HEK293 (cell line): ENCODE measurements at regions not wholly inside any gene's neighbourhood (a gene's known extent, or its start where the extent isn't known, plus 50 kb on each side); places are given as distances from the start of the nearest gene placed in this dataset.

ENCODE experiments used
- CTCF ChIA-PET: fragments of 350-600 bp; formaldehyde crosslinking; extraction: SDS; loops from one replicate; lab custom pipeline; 2021; ENCODE audit warnings: antibody characterized with exemption; lab: Yijun Ruan, JAX
- POLR2A ChIA-PET: fragments of 300-600 bp; formaldehyde crosslinking; extraction: SDS; loops from one replicate; lab custom pipeline; 2020; ENCODE audit warnings: antibody characterized with exemption, inconsistent platforms; lab: Yijun Ruan, JAX
- H3K27ac ChIP-seq: fragments of 200-500 bp; sonication (Bioruptor generic); 2 replicates; pipeline ENCODE4 v1.5.1; 2014; ENCODE audit warnings: low read depth, low read length, control low read depth, inconsistent platforms; ENCODE audit errors: extremely low read depth
- H3K36me3 ChIP-seq, 2 experiments: fragments of 200-500 bp in 1 of 2; sonication (Bioruptor generic) in 1 of 2; 1 replicate in 1 of 2; 2 replicates in 1 of 2; pipeline ENCODE4 v1.5.1; 2014 to 2017; ENCODE audit warnings: inconsistent platforms in 2 of 2, low read length in 2 of 2; ENCODE audit not compliant: control insufficient read depth in 2 of 2, insufficient read depth in 1 of 2
- H3K4me1 ChIP-seq: fragments of 200-500 bp; sonication (Bioruptor generic); 2 replicates; pipeline ENCODE4 v1.5.1; 2014; ENCODE audit warnings: mild to moderate bottlenecking, low read length, inconsistent platforms; ENCODE audit not compliant: control insufficient read depth, insufficient read depth
- H3K4me3 ChIP-seq: 2 replicates; pipeline ENCODE4 v1.5.1; 2011; ENCODE audit warnings: low read depth, mild to moderate bottlenecking, control low read depth, low read length, moderate library complexity
- H3K9me3 ChIP-seq: fragments of 200-500 bp; sonication (Bioruptor generic); 2 replicates; pipeline ENCODE4 v1.5.1; 2014; ENCODE audit warnings: low read depth, low read length, inconsistent platforms; ENCODE audit not compliant: control insufficient read depth, insufficient read depth
- CTCF ChIP-seq: fragments of 450-650 bp; formaldehyde crosslinking; IDR thresholded peaks from 2 replicates; pipeline ENCODE4 v1.5.1; 2016; ENCODE audit warnings: missing biosample characterization, missing genetic modification characterization
- KLF10 ChIP-seq: fragments of 450-650 bp; IDR thresholded peaks from 2 replicates; pipeline ENCODE4 v1.5.1; 2018; ENCODE audit warnings: missing biosample characterization, mild to moderate bottlenecking, missing genetic modification characterization
- KLF9 ChIP-seq: fragments of 450-650 bp; formaldehyde crosslinking; IDR thresholded peaks from 2 replicates; pipeline ENCODE4 v1.5.1; 2016; ENCODE audit warnings: missing biosample characterization, missing genetic modification characterization, low read depth
- REPIN1 ChIP-seq: fragments of 450-650 bp; formaldehyde crosslinking; IDR thresholded peaks from 2 replicates; pipeline ENCODE4 v1.5.1; 2017; ENCODE audit warnings: missing biosample characterization, missing genetic modification characterization, low read depth
- SP7 ChIP-seq: fragments of 450-650 bp; formaldehyde crosslinking; IDR thresholded peaks from 2 replicates; pipeline ENCODE4 v1.5.1; 2016; ENCODE audit warnings: missing biosample characterization, missing genetic modification characterization
- YY1 ChIP-seq: fragments of 450-650 bp; formaldehyde crosslinking; IDR thresholded peaks from 2 replicates; pipeline ENCODE4 v1.5.1; 2018; ENCODE audit warnings: missing biosample characterization, missing genetic modification characterization
- YY2 ChIP-seq: fragments of 450-650 bp; formaldehyde crosslinking; IDR thresholded peaks from 2 replicates; pipeline ENCODE4 v1.5.1; 2016; ENCODE audit warnings: missing biosample characterization, missing genetic modification characterization
- ZFP37 ChIP-seq: fragments of 450-650 bp; formaldehyde crosslinking; IDR thresholded peaks from 2 replicates; pipeline ENCODE4 v1.5.1; 2016; ENCODE audit warnings: missing biosample characterization, missing genetic modification characterization
- ZFP41 ChIP-seq: fragments of 450-650 bp; formaldehyde crosslinking; IDR thresholded peaks from 2 replicates; pipeline ENCODE4 v1.5.1; 2016; ENCODE audit warnings: missing biosample characterization, missing genetic modification characterization, borderline replicate concordance
- ZNF112 ChIP-seq: fragments of 450-650 bp; formaldehyde crosslinking; IDR thresholded peaks from 2 replicates; pipeline ENCODE4 v1.5.0; 2017; ENCODE audit warnings: missing biosample characterization, missing genetic modification characterization
- ZNF169 ChIP-seq: fragments of 450-650 bp; formaldehyde crosslinking; IDR thresholded peaks from 2 replicates; pipeline ENCODE4 v1.5.1; 2016; ENCODE audit warnings: missing biosample characterization, missing genetic modification characterization
- ZNF174 ChIP-seq: fragments of 450-650 bp; formaldehyde crosslinking; IDR thresholded peaks from 2 replicates; pipeline ENCODE4 v1.5.0; 2017; ENCODE audit warnings: missing biosample characterization, mild to moderate bottlenecking, missing genetic modification characterization
- ZNF223 ChIP-seq: fragments of 450-650 bp; formaldehyde crosslinking; IDR thresholded peaks from 2 replicates; pipeline ENCODE4 v1.5.1; 2016; ENCODE audit warnings: missing biosample characterization, missing genetic modification characterization
- ZNF48 ChIP-seq: fragments of 450-650 bp; formaldehyde crosslinking; IDR thresholded peaks from 2 replicates; pipeline ENCODE4 v1.5.1; 2016; ENCODE audit warnings: missing biosample characterization, missing genetic modification characterization
- ZNF510 ChIP-seq: fragments of 450-650 bp; formaldehyde crosslinking; IDR thresholded peaks from 2 replicates; pipeline ENCODE4 v1.5.1; 2018; ENCODE audit warnings: mild to moderate bottlenecking, missing genetic modification characterization, missing biosample characterization; ENCODE audit not compliant: insufficient replicate concordance
- ZNF645 ChIP-seq: fragments of 450-650 bp; formaldehyde crosslinking; IDR thresholded peaks from 2 replicates; pipeline ENCODE4; 2016; ENCODE audit warnings: missing biosample characterization, missing genetic modification characterization
- ZNF670 ChIP-seq: fragments of 450-650 bp; formaldehyde crosslinking; IDR thresholded peaks from 2 replicates; pipeline ENCODE4 v1.5.1; 2016; ENCODE audit warnings: missing biosample characterization, missing genetic modification characterization, low read depth
- ZNF707 ChIP-seq: fragments of 450-650 bp; formaldehyde crosslinking; IDR thresholded peaks from 2 replicates; pipeline ENCODE4 v1.5.1; 2016; ENCODE audit warnings: missing biosample characterization, missing genetic modification characterization
- ZNF747 ChIP-seq: fragments of 450-650 bp; formaldehyde crosslinking; IDR thresholded peaks from 2 replicates; pipeline ENCODE4 v1.5.1; 2016; ENCODE audit warnings: missing biosample characterization, missing genetic modification characterization
- ZNF791 ChIP-seq: fragments of 450-650 bp; formaldehyde crosslinking; IDR thresholded peaks from 2 replicates; pipeline ENCODE4 v1.5.1; 2016; ENCODE audit warnings: missing biosample characterization, missing genetic modification characterization
- ZXDB ChIP-seq: fragments of 450-650 bp; formaldehyde crosslinking; IDR thresholded peaks from 2 replicates; pipeline ENCODE4 v1.5.1; 2016; ENCODE audit warnings: missing biosample characterization, missing genetic modification characterization
- TF ChIP-seq, protein P1 (sequence below): fragments of 450-650 bp; formaldehyde crosslinking; IDR thresholded peaks from 2 replicates; pipeline ENCODE4 v1.5.1; 2016; ENCODE audit warnings: missing biosample characterization, missing genetic modification characterization
- TF ChIP-seq, protein P2 (sequence below): fragments of 450-650 bp; formaldehyde crosslinking; IDR thresholded peaks from 2 replicates; pipeline ENCODE4 v1.5.1; 2016; ENCODE audit warnings: missing biosample characterization, missing genetic modification characterization

DNA sequence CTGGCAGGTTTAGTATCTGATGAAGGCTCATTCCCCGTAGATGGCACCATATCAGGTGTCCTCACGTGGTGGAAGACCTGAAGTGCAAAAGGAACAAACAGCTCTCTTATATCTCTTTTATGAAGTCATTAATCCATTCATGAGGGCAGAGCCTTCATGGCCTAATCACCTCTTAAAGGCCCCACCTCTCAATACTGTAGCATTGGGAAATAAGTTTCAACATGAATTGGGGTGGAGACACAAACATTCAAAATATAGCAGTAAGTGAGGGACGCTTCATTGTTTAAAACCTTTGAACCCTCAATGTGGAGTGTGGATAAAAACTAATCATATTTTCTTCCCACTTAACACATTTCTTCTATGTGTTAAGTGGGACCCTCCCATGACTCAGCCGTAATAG, 489.4 kb upstream of the WWC1 start:
- Histone ChIP-seq H3K27ac (no peak overlapping the region), H3K4me1 (no peaks in the 10 kb centered on the region)
- CTCF ChIA-PET, result no interaction called here
- TF ChIP-seq YY1 (tag by site-specific recombination), result no peak
- TF ChIP-seq ZFP41, result no peak
- TF ChIP-seq YY2 (tag by site-specific recombination), result no peak
- TF ChIP-seq ZNF169, result no peak
- no peak for TF ChIP-seq ZNF747 (tag by site-specific recombination)
- TF ChIP-seq, all 188 proteins: peak for 0
- POLR2A ChIA-PET, result no interaction called here
- no peaks in the 10 kb centered on the region for H3K9me3 ChIP-seq
- no peaks in the 10 kb centered on the region for H3K36me3 ChIP-seq
- no peak overlapping the region for H3K4me3 ChIP-seq

- ChIA-PET POLR2A (no interaction called here), CTCF (interaction anchor here (0.6 to 1.0 kb wide), 3 partner anchors 17 to 208 kb away, joined by 3 to 4 read pairs (median 3); no protein-coding TSS in a partner anchor)
Measured at GRCh38 chr5:167802755-167803431, 488.6 kb upstream of the WWC1 start.

GRCh38 chr5:167804512-167805220, 486.8 kb upstream of the WWC1 start:
- H3K4me3 ChIP-seq, result no peak overlapping the region
- no peaks in the 10 kb centered on the region for H3K36me3 ChIP-seq
- no peaks in the 10 kb centered on the region for H3K4me1 ChIP-seq
- H3K27ac ChIP-seq, result no peak overlapping the region
- ChIA-PET POLR2A (no interaction called here), CTCF (interaction anchor here (0.6 kb wide), 1 partner anchor 1728 kb away, joined by 3 read pairs; no protein-coding TSS in a partner anchor)
- no peaks in the 10 kb centered on the region for H3K9me3 ChIP-seq
- TF ChIP-seq ZFP37 (no peak), KLF10 (tag by site-specific recombination) (no peak), ZNF112 (no peak), ZNF174 (tag by site-specific recombination) (no peak), KLF9 (tag by site-specific recombination) (no peak), ZNF707 (tag by site-specific recombination) (no peak), ZXDB (tag by site-specific recombination) (no peak), ZNF223 (tag by site-specific recombination) (no peak), ZNF48 (tag by site-specific recombination) (no peak), ZNF510 (tag by site-specific recombination) (no peak), ZNF791 (no peak), REPIN1 (tag by site-specific recombination) (no peak), ZNF645 (tag by site-specific recombination) (no peak)
- TF ChIP-seq, protein P1, sequence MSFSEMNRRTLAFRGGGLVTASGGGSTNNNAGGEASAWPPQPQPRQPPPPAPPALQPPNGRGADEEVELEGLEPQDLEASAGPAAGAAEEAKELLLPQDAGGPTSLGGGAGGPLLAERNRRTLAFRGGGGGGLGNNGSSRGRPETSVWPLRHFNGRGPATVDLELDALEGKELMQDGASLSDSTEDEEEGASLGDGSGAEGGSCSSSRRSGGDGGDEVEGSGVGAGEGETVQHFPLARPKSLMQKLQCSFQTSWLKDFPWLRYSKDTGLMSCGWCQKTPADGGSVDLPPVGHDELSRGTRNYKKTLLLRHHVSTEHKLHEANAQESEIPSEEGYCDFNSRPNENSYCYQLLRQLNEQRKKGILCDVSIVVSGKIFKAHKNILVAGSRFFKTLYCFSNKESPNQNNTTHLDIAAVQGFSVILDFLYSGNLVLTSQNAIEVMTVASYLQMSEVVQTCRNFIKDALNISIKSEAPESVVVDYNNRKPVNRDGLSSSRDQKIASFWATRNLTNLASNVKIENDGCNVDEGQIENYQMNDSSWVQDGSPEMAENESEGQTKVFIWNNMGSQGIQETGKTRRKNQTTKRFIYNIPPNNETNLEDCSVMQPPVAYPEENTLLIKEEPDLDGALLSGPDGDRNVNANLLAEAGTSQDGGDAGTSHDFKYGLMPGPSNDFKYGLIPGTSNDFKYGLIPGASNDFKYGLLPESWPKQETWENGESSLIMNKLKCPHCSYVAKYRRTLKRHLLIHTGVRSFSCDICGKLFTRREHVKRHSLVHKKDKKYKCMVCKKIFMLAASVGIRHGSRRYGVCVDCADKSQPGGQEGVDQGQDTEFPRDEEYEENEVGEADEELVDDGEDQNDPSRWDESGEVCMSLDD (tag by site-specific recombination), result no peak
- TF ChIP-seq, protein P2, sequence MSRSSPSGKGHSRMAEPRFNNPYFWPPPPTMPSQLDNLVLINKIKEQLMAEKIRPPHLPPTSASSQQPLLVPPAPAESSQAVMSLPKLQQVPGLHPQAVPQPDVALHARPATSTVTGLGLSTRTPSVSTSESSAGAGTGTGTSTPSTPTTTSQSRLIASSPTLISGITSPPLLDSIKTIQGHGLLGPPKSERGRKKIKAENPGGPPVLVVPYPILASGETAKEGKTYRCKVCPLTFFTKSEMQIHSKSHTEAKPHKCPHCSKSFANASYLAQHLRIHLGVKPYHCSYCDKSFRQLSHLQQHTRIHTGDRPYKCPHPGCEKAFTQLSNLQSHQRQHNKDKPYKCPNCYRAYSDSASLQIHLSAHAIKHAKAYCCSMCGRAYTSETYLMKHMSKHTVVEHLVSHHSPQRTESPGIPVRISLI, result no peak

More at GRCh38 chr5:167802755-167803431, 488.6 kb upstream of the WWC1 start:
- Histone ChIP-seq H3K4me3 (no peak overlapping the region), H3K9me3 (no peaks in the 10 kb centered on the region), H3K36me3 (no peaks in the 10 kb centered on the region), H3K4me1 (no peaks in the 10 kb centered on the region), H3K27ac (no peak overlapping the region)
- TF ChIP-seq CTCF (tag by site-specific recombination) (no peak), ZNF670 (no peak), SP7 (no peak)
